Urothelium cell line (cell line): ENCODE measurements at regions not wholly inside any gene's neighbourhood (a gene's known extent, or its start where the extent isn't known, plus 50 kb on each side); places are given as distances from the start of the nearest gene placed in this dataset.
A peak's percentile ranks its signal among the peaks of the same experiment; 100 is the strongest.

Source experiments
- DNase-seq: peaks from one replicate; pipeline ENCODE4 v3.0.0; 2011; ENCODE audit warnings: low spot score, mixed read lengths
- FAIRE-seq: peaks from 2 replicates; lab custom pipeline; 2011; peaks lifted over from hg19 to GRCh38; lab: Jason Lieb, UNC

DNA sequence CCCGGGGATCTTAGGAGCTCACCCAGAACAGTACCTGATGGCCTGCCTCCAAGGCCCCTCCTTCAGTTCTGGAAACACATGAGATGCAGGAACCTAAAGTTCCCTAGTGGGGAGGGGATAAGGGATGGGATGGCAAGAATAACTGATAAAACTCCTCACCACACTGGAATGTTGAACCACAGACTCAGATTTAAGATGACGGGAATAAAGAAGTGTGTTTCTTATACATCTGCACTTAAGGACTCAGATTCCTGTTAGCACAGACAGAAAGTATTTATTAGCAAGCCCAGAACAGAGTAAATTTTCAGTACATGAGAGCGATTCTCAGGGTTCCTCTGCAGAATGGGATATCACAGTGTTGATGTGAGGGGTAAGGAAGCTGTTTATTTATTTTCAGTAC lies 245.2 kb downstream of the TLE3 start:
- DNase-seq (peak; percentile 56), FAIRE-seq (no peak)

DNA sequence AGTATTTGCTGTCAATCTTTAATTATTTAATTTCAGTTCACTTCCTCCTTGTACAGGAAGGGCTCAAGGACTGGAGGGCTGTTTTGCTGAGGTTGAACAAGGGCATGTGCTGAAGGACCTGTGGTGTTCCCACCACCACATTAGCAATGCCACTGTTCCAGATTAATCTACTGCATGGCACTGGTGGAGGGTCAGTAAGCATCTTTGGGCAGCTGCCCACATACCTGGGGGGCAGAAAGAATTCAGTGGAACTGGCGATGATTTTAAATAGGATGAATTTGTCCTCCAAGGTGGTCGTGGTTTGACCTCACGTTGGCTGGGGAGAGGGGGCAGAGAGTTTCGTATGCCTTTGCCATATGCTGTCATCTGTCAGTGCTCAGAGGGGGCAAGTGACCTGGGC lies 244.8 kb downstream of the TLE3 start:
- FAIRE-seq (peak; percentile 68), DNase-seq (no peak)

GRCh38 chr15:69853544-69853951 lies 244.2 kb downstream of the TLE3 start:
- peak; percentile 86 for FAIRE-seq

DNA sequence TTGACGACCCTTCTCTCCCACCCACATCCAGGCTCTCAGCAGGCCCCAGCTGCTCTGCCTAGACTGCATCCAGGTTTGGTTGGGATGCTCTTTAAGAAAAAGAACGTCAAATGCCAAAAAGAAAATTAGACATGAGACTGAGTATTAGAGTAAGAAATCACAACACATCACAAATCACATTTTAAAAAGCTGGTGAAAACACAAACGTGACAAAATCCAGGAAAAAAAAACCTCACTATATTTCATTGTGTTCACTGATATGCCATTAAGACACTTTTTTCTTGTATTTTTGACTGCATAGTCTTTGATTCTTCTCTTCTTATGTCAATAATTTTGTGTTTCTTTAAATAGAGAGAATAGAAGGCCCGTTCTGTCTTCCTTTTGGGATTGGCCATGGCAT lies 243.7 kb downstream of the TLE3 start:
- DNase-seq, result no peak
- FAIRE-seq, result no peak

More at GRCh38 chr15:69853544-69853951, 244.2 kb downstream of the TLE3 start:
- peak; percentile 93 for DNase-seq

DNA sequence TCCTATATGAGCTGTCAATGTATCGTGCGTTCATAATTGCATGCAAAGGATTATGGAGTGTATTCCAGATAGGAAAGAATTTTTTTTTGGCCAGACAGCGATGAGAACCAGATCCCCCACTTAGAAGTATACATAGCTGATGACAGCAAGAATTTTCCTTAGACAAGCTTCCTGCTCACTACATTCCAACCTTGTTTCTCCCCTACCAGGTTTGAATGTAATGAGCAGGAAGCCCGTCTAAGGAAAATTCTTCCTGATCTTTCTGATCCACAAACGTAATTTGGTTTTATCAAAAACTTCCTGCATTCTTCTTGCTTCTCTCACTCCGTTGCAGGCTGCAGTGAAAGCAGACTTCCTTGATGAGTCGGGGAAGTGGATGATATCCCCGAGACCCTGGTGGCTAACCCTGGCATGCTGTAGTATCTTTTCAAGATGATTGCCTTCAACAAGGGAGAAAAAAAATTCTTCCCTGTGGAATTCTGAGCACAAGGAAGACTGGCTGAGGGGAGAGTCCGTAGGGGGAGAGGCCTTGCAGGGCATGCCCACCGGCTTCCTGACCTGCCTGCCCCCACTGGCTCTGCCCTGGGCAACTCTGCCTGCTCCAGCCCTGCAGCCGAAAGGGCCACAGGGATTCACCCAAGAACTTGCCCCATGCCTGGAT lies 243.1 kb downstream of the TLE3 start:
- DNase-seq (peak; percentile 48), FAIRE-seq (no peak)

- DNase-seq (no peak), FAIRE-seq (peak; percentile 94)
Observed at GRCh38 chr15:69855258-69856000, 242.3 kb downstream of the TLE3 start.

- DNase-seq, result no peak
- no peak for FAIRE-seq
Observed at GRCh38 chr15:69857250-69857649, 240.5 kb downstream of the TLE3 start.

- DNase-seq (no peak), FAIRE-seq (no peak)
Observed at GRCh38 chr15:69857686-69858391, 239.9 kb downstream of the TLE3 start.

- FAIRE-seq, result no peak
- no peak for DNase-seq
Observed at GRCh38 chr15:69858456-69858855, 239.3 kb downstream of the TLE3 start.

DNA sequence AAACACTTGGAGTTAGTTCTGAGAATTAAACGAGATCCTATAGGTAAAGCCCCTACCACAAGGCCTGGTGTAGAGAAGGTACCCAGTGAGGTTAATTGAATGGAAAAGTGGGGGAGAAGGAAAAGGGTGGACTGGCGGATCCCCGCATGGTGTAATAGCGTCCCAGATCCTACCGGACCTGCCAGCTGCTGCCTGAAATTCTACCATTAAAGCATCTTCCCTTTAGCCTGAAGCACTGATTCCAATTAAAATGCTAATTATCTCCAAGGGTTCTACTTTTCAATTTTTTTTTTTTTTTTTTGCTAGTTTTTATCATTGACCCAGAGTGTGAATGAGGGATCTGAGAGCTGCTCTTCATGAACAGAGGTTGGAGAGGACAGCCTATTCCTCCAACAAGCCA lies 237.9 kb downstream of the TLE3 start:
- DNase-seq (no peak), FAIRE-seq (no peak)

DNA sequence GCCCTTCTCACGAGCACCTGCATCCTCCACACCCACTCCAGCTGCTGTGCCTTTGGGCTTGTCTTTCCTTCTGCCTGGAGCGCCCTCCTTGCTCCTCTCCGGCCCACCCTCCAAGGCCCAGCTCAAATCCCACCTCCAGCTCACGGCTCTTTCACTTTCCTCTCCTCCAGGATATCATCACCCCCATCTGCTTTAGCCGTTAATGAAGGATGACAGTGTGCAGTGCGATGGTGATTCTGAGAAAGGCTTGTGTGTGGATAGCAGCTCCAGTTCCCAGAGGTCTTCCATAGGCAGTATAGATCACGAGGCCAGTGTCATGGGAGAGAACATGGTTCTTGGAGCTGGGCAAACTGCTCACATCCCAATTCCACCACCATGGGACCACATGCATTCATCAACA lies 237.4 kb downstream of the TLE3 start:
- FAIRE-seq, result peak; percentile 50
- DNase-seq, result no peak

DNA sequence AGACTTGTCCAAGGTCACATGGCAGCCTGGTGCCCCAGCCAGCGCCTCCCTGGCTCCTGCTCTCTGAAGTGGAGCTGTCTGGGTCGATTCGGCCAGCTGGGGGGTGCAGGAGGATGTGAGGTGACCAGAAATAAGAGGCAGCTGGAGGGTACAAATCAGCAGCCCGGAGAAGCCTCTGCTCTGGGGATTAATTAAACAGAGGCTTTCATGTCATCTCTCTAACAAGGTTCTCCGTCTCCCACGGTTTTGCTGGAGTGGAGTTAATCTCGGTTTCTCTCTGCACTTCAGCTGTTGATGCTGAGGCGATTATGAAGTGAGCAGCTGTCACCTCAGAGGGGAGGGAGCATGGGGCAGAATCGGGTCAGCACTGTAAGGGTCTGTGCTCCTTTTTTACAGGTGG lies 236.8 kb downstream of the TLE3 start:
- FAIRE-seq (no peak), DNase-seq (no peak)

DNA sequence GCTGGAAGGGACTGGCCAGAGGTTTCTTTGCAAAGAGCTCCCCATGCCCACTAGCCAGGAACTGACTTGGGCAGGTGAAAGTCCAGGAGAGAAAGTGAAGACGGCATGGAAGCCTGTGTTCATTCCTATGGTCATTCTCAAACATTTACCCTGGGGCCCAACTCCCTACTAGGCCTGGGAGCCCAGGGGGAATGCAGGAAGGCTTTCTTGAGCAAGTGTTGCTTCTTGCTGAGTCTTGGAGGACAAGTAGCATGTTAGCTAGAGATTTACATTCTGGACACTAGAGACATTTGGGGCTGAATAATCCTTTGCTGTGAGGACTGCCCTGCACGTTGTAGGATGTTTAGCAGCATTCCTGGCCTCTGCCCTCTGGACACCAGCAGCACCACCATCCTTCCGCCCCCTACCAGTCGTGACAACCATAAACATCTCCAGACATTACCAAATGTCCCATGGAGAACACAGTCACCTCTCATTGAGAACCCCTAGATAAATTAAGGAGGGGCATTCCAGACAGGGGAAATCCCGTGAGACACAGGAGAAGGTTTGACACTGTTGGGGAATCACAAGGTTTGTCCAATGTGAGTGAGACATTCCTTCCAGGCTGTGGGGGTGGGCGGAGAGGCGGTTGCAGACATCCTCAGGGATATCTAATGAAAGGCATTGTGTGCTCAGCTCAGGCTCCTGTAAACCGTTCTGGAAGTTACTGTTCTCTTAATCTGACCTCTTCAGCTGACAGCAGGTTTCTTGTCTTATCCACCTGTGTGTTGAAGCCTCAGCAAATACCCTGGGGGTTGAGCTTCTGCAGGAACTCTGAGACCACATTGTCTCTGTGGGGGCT lies 236.2 kb downstream of the TLE3 start:
- DNase-seq (no peak), FAIRE-seq (peak; percentile 76)

DNA sequence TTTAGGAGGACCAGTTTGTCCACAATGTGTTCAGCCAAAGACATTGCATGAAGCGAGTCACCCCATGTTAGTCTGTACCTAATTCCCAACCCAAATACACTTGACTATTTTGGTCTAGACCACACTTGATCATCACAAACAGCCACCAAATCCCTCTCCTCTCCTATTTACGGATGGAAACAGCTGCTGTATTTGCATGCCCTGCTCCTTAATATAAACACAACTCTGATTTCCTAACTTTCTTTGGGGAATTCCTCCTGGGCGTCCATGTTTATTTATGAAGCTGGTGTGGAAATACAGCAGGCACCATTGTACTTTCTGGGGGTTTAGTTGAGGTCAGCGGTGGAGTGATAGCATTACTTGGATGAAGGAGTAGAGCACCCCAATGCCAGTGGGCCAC lies 235.2 kb downstream of the TLE3 start:
- peak; percentile 86 for FAIRE-seq

DNA sequence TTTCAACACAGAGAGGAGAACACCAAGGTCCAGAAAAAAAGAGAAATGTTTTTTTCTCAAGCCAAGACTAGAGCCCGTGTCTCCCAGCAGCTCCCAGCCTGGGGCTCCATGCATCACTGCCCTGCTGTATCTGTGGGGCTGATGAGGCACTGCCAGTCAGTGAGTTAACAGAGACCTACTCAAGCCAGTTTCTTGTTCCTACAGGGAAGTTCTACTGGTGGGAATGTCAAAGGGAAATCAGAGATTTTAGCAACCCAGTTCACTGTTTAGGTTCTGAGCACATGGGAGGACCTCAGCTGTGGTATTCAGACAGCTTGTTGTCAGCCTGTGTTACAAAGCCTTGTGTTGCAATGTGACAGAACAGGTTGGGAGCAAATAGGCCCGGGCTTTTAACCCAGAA lies 234.3 kb downstream of the TLE3 start:
- no peak for DNase-seq
- FAIRE-seq, result no peak

More for the DNA sequence above, 235.2 kb downstream of the TLE3 start:
- DNase-seq, result no peak

DNA sequence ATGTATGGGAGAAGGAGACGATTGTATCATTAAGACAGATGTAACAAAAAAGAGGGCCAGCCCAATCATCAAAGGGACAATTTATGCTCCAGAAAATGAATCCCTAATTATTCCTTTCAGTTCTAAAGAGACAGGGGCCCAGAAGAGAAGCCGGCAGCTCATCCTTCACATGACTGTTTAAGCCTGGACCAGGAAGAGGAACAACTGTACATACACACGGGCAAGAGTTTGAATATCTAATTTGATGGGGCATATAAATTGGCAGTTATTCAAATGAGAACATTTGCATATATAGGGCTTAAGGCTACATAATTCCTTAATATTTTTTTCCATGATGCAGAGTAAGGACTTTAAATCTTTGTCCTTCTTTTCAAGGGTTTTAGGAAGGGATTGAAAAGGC lies 232.3 kb downstream of the TLE3 start:
- FAIRE-seq (no peak), DNase-seq (no peak)

DNA sequence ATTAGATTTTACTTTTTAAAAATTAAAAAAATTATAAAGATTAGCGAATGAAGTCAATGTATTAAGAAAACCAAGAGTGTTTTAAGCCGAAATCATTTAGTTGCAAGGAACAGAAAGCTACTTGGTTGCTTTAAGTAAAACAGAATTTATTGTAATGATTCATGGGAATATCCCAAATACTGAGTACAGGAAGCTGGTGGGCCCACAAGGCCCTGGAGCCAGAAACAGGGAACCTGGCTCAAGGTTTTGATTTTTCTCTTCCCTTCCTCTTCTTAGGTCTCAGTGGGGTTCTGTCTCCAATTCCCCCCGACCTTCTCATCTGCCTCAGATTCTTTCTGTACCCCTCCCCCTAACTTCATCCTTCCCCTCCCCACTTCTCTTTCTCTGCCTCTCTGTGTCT lies 229.0 kb downstream of the TLE3 start:
- DNase-seq, result no peak
- FAIRE-seq, result no peak

DNA sequence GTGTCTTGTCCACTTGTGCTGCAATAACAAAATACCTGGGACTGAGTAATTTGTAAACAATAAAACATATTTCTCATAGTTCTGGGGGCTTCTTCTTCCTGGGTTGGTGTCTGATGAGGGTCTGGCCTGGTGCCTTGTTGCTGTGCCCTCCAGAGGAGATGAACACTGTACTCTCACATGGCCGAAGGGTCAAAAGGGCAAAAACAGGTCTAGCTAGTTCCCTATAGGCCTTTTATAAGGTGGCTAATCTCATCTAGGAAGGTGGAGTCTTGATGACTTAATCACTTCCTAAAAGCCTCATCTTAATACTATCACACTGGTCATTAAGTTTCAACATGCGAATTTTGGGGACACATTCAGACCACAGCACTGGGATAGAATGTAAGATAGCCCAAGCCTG lies 228.4 kb downstream of the TLE3 start:
- DNase-seq (no peak), FAIRE-seq (no peak)

- FAIRE-seq (peak; percentile 30), DNase-seq (no peak)
Observed at GRCh38 chr15:69869881-69870505, 227.7 kb downstream of the TLE3 start.

GRCh38 chr15:69871511-69872134 lies 226.1 kb downstream of the TLE3 start:
- DNase-seq (no peak), FAIRE-seq (no peak)
